Body of pancreas (tissue), 4 donors: ENCODE measurements at regions not wholly inside any gene's neighbourhood (a gene's known extent, or its start where the extent isn't known, plus 50 kb on each side); places are given as distances from the start of the nearest gene placed in this dataset.

Experiments
- ATAC-seq: fragments of 150-250 bp; one replicate; pipeline ENCODE4 v1.9.1; 2016
- DNase-seq, 4 donors: peaks; one replicate each; pipeline ENCODE4 v3.0.0-alpha.2; 2019
- H3K27ac ChIP-seq, 4 donors: fragments of 200-600 bp; sonication (generic); 1 replicate in 3 of 4; 2 replicates in 1 of 4; pipeline versions ENCODE4 v1.5.1 to v1.6.1; 2016 to 2019; ENCODE audit warnings: mild to moderate bottlenecking in 1 of 4, mixed read lengths in 1 of 4, moderate library complexity in 1 of 4
- H3K27me3 ChIP-seq, 2 donors: fragments of 200-600 bp; sonication (generic); one replicate each; pipeline ENCODE4 v1.6.0; 2016; ENCODE audit warnings: mild to moderate bottlenecking in 1 of 2
- H3K36me3 ChIP-seq, 2 donors: fragments of 200-600 bp; sonication (generic); replicated peaks in 1 of 2; 2 replicates each; pipeline ENCODE4 v1.5.1; 2016; ENCODE audit warnings: low read depth in 2 of 2; ENCODE audit not compliant: insufficient read depth in 1 of 2
- H3K4me1 ChIP-seq: fragments of 200-600 bp; sonication (generic); one replicate; pipeline ENCODE4 v1.6.0; 2016
- H3K4me3 ChIP-seq, 2 donors: fragments of 200-600 bp; sonication (generic); 1 replicate in 1 of 2; 2 replicates in 1 of 2; pipeline ENCODE4 v1.5.1; 2016 to 2019
- H3K9me3 ChIP-seq, 3 donors: fragments of 200-600 bp; sonication (generic); 1 replicate in 2 of 3; 2 replicates in 1 of 3; pipeline ENCODE4 v1.5.1; 2016
- CTCF ChIP-seq, 7 experiments: fragments of 450-650 bp in 4 of 7; fragments of 200-600 bp in 3 of 7; sonication (generic) in 3 of 7; IDR thresholded peaks; one replicate each; pipeline ENCODE4 v1.5.1; 2016 to 2019; ENCODE audit warnings: antibody characterized with exemption in 7 of 7
- POLR2A ChIP-seq, 3 donors: fragments of 450-650 bp; IDR thresholded peaks; one replicate each; pipeline ENCODE4 v1.6.1; 2016; ENCODE audit warnings: antibody characterized with exemption in 3 of 3, mild to moderate bottlenecking in 2 of 3
- WGBS, 2 donors: methylation state at CpG; one replicate each; pipeline ENCODE4 v1.1.5; 2017; 5-methylcytosine and 5-hydroxymethylcytosine counted together
- intact Hi-C: fragments of 100-400 bp; cut with DNase I; formaldehyde crosslinking; loops from one replicate; pipeline ENCODE4 v1.15.1; 2023

GRCh38 chr4:53651156-53651735, 60.0 kb upstream of the LNX1 start:
- TF ChIP-seq CTCF (IDR thresholded peaks at IDR 0.05) (no peak), POLR2A (IDR thresholded peaks at IDR 0.05) (no peak)
- Histone ChIP-seq H3K27me3 (no peaks in the 10 kb centered on the region), H3K4me1 (peaks cover 49% of the 10 kb centered on the region), H3K4me3 (no peak overlapping the region), H3K27ac (peak overlapping the region in 3 of 4 donors; percentile 68 to 91 (median 80)), H3K9me3 (no peaks in the 10 kb centered on the region), H3K36me3 (no peaks in the 10 kb centered on the region)
- DNase-seq (peak; percentile 37 to 64 (median 58)), ATAC-seq (peak; percentile 38)
- 61 to 62% methylated on average over 7 of the region's 7 CpGs for WGBS, 2 donors
- intact Hi-C loops, result loop anchor here (10.0 kb wide), 1 partner anchor 46 kb away; no protein-coding TSS in a partner anchor

- H3K4me1 ChIP-seq, result peaks cover 54% of the 10 kb centered on the region
- no peak overlapping the region for H3K27ac ChIP-seq
- 91 to 94% methylated on average over 2 of the region's 2 CpGs for WGBS, 2 donors
- intact Hi-C loops, result no loop called here
- no peaks in the 10 kb centered on the region for H3K36me3 ChIP-seq
- no peak overlapping the region for H3K4me3 ChIP-seq
- no peak for DNase-seq
- no peaks in the 10 kb centered on the region for H3K27me3 ChIP-seq
- no peak for TF ChIP-seq CTCF (IDR thresholded peaks at IDR 0.05)
- no peak for TF ChIP-seq POLR2A (IDR thresholded peaks at IDR 0.05)
- no peak for ATAC-seq
- no peaks in the 10 kb centered on the region for H3K9me3 ChIP-seq
Measured at GRCh38 chr4:53649357-53649756, 58.1 kb upstream of the LNX1 start.

- DNase-seq, result no peak
- Histone ChIP-seq H3K36me3 (no peaks in the 10 kb centered on the region), H3K27me3 (no peaks in the 10 kb centered on the region), H3K9me3 (no peaks in the 10 kb centered on the region), H3K4me1 (peaks cover 48% of the 10 kb centered on the region), H3K4me3 (no peak overlapping the region), H3K27ac (peak overlapping the region in 2 of 4 donors; percentile 89 to 96)
- intact Hi-C loops, result no loop called here
- ATAC-seq, result no peak
- TF ChIP-seq CTCF (IDR thresholded peaks at IDR 0.05) (no peak), POLR2A (IDR thresholded peaks at IDR 0.05) (no peak)
- 93 to 94% methylated on average over 5 of the region's 5 CpGs for WGBS, 2 donors
Measured at GRCh38 chr4:53647547-53647946, 56.3 kb upstream of the LNX1 start.

- Histone ChIP-seq H3K4me3 (no peak overlapping the region), H3K9me3 (no peaks in the 10 kb centered on the region), H3K27ac (peak overlapping the region in 3 of 4 donors; percentile 89 to 96 (median 94)), H3K4me1 (peaks cover 45% of the 10 kb centered on the region), H3K27me3 (no peaks in the 10 kb centered on the region), H3K36me3 (no peaks in the 10 kb centered on the region)
- intact Hi-C loops, result no loop called here
- TF ChIP-seq POLR2A (IDR thresholded peaks at IDR 0.05) (no peak), CTCF (IDR thresholded peaks at IDR 0.05) (no peak)
- DNase-seq (peak in 2 of 4 donors; percentile 24 to 39), ATAC-seq (no peak)
- WGBS, 2 donors, result 7 to 10% methylated on average over 3 of the region's 3 CpGs
Measured at GRCh38 chr4:53646795-53647194, 55.5 kb upstream of the LNX1 start.

- Histone ChIP-seq H3K27ac (peak overlapping the region; percentile 89 to 96 (median 92)), H3K4me1 (peaks cover 56% of the 10 kb centered on the region), H3K27me3 (no peaks in the 10 kb centered on the region), H3K9me3 (no peaks in the 10 kb centered on the region), H3K36me3 (no peaks in the 10 kb centered on the region), H3K4me3 (no peak overlapping the region)
- peak; percentile 13 for ATAC-seq
- no peak for TF ChIP-seq POLR2A (IDR thresholded peaks at IDR 0.05)
- TF ChIP-seq CTCF (IDR thresholded peaks at IDR 0.05), result no peak
- peak in 3 of 4 donors; percentile 30 to 37 (median 31) for DNase-seq
- intact Hi-C loops, result no loop called here
- 23 to 43% methylated on average over 3 of the region's 3 CpGs for WGBS, 2 donors
Measured at GRCh38 chr4:53645108-53645507, 53.8 kb upstream of the LNX1 start.
